ENCODE measurements at regions not wholly inside any gene's neighbourhood (a gene's known extent, or its start where the extent isn't known, plus 50 kb on each side); places are given as distances from the start of the nearest gene placed in this dataset.
"Not testable (repeated sequence)": the region's sequence is repeated elsewhere in the genome, so short reads cannot be mapped to it uniquely, and the experiment has no call there.

DNA sequence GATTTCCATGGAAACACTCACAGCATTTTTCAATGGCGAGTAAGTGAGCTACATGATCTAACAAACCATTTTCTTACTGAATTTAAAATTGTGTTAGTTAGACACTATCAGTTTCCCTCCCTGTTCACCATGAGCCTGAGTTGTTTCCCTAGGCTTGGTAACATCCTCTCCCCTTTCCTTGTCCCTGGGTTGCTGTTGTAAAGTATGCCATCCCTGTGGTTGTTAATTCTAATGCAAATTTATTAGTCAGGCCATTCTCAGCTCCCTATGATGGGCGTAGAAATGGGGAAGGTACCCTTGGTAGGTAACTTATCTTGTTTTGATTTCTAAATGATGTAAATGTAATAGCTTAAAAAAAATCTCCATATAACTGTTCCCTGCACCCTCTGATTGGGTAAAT is 143.0 kb downstream of the SPATA31A6 start:
- not testable (repeated sequence) for DNase-seq

DNA sequence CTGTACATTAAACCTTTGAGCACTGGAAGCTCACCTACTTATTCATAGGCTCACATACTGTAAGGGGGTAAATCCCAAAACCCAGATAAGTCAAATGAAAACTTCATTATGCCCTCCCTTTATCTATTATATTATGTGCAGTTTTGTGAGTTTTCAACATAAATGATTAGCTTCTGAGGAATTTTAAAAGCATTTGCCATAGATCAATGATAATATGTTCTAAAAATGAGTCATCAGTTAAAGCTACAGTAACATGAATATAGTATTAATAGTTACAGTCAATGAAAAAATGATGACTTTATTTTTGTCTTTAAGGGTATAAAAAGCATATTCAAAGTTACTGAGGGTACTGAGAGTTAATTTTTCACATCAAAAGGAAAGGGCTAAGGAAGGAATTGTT is 151.9 kb downstream of the SPATA31A6 start:
- DNase-seq: not testable (repeated sequence)

DNA sequence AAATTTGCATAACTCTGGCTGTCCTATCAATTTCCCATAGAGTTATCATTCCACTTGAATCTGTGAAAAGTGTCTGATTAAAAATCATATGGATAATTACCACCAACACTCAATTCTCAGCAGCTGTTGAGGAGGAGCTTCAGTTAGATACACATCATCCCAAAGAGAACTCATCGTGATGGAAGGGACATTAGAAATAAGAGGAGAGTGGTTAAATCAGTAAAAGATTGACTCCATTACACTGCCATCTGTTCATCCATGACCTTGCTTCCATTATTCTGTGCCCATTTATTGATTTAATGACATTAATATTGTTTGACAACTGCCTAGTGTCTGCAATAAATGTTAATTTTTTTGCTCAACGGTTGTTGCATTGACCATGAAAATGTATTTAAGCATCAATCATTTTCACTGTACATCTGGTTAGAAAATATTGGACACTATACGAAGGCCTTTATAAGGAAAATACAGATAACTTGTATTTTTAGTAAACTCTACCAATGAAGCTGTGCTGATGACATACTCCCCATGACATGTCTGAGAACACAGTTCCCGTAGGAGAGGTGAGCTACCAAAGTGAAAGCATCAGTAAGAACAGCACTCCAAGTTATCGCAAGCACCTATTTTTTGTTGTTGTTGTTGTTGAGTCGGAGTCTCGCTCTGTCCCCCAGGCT is 152.7 kb downstream of the SPATA31A6 start:
- DNase-seq: not testable (repeated sequence)

DNA sequence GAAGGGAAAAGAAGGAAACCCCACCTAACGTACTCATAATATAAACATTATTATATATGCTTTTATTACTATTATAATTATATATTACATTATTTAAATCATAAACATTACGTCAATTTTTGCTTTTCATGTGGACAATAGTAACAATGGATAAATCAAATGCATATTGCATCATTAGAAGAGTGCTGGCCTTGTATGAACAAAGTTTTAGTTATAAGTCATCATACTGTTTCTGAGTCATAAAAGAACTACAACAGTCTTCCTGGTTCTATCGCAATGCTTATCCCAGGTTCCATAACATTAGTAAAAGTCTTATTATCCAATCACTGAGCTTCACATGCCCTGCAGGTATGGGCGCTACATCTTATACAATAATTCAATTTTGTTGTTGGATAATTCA is 154.8 kb downstream of the SPATA31A6 start:
- not testable (repeated sequence) for DNase-seq

DNA sequence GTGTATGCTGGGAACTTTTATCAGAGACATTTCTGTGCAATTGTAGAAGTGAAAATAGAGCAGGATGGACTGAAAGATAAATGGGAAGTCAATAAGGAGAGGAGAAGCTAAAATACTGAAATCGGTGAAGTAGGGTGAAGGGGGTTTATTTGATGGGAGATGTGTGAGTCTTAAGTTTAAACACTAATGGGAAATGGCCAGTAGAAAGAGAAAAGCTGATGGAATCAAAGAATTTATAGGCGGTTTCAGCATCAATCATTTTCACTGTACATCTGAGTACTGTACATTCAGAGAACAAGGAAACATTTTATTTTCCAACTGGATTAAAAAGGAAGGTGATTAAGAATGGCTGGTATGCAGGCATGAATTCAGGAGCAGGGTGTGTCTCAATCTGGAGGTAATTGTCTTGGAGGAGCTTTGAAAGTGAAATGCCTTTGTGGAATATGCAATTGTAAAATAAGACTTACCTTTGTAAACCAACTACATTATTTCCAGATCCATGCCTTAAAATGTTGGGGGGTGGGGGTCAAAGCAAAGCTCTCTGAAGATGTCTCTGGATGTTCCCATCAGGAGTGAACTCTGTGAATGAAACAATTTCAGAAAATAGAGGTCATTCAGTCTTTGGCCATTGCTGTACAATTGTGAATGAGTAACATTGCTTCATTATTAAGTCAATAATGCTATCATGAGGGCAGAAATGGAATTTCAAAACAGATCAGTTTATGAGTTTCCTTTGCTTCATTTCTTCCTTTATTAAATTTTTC is 156.4 kb downstream of the SPATA31A6 start:
- DNase-seq: not testable (repeated sequence)

DNA sequence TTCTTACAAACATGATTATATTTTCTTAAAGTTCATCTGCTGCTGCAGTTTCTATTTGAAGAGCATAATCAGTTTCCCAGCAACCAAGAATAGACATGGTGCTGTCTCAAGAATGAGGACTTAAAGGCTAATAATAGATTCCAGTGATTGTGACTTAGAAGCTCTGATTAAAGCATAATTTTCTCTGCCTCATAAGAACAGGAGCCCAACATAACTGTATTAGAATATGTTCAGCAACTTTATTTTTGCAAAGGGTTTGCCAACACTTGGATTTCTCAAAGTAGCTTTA is 156.9 kb downstream of the SPATA31A6 start:
- not testable (repeated sequence) for DNase-seq

DNA sequence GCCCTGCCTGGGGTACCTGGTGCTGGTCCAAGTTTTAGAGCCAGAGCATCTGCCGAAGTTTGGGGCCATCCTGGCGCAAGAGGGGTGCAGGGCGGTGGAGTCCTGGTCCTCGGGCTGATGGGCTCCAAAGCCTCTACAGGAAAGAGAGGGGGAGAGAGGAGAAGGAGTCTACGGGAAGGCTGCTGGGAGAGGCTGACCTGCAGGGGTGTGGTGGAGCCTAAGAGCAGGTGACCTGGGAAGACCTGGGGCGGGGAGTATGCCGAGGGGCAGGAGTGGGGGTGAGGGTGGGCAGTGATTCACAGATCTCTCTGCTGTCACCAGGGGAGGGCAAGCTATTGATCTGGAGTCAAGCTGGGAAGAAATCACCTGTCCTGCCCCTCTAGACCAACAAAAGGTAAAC is 158.4 kb downstream of the SPATA31A6 start:
- not testable (repeated sequence) for DNase-seq

DNA sequence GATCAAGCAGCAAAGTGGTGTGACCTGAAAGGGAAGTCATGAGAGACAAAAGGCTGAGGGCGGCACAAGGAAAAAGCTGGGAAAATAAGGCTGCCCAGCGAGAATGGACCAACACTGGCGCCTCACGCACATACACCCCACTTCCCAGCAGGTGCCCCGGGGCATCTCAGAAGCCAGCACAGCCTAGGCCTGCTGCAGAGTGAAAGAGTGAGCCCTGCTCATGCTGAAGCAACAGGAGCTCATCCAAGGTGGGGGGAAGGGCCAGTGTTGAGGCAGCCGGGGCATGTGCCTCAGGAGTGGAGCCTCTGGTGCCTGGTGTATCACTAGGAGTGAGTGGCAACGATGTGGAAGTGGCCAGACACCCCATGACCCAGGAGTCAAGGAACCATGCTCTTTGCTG is 158.8 kb downstream of the SPATA31A6 start:
- DNase-seq: not testable (repeated sequence)

DNA sequence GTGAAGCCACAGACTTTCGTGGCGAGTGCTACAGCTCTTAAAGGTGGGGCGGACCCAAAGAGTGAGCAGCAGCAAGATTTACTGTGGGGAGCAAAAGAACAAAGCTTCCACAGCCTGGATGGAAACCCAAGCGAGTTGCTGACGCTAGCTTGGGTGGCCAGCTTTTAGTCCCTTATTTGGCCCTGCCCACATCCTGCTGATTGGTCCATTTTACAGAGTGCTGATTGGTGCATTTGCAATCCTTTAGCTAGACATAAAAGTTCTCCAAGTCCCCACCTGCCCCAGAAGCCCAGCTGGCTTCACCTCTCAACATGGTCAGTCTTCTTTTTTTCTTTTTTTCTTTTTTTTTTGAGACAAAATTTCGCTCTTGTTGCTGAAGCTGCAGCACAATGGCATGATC is 161.0 kb downstream of the SPATA31A6 start:
- DNase-seq: not testable (repeated sequence)

DNA sequence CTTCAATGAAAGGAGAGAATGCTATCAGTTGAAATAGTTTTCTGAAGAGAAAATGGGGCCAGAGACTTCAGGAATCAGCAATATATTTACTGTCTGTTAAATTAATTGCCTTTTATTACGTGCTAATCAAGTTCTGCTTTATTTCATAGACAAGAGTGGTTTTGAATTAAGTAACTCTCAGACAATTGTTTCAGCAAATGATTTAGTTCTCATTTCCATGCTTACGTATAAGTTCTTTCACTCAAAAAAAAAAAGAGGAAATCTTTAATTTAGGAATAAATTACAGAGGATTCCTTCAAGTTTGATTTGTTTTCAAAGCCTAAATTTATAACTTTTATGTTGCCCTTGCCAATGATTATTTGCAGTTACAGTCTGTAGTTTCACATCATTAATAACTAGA is 163.5 kb downstream of the SPATA31A6 start:
- not testable (repeated sequence) for DNase-seq

DNA sequence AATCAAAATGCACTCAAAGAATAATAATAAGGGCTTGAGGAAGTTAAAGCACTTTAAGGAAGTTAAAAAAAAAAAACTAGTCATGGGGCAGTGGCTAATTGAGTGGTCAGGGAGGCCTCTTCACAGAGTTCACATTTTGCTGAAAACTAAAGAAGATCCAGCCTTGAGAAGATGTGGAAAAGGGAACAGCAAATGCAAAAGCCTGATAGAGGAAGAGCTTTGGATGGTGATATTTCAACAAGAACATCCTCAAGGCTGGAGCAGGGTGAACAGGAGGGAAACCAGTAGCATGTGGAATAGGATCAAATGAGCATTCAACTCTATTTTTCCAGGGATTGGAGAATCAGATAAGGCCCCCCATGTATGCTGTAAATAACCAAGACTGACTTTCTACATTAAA is 165.7 kb downstream of the SPATA31A6 start:
- not testable (repeated sequence) for DNase-seq

DNA sequence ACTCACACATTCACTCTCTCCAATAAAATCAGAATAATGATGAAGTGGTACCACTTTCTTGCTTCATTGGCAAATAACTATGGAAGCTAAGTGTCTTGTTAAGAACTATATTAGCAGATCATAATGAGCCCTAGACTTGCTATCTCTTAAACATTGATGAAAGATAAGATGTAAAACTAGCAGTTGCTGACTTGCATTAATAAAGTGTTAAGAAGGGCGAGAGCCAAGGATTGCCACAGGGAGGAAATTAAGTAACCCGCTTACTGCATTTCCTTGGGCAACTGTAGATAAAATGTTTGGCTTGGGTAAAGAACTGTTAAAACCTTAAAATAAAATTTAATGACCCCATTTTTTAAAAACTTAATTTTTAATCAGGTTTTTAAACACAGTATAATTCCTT is 167.0 kb downstream of the SPATA31A6 start:
- not testable (repeated sequence) for DNase-seq

DNA sequence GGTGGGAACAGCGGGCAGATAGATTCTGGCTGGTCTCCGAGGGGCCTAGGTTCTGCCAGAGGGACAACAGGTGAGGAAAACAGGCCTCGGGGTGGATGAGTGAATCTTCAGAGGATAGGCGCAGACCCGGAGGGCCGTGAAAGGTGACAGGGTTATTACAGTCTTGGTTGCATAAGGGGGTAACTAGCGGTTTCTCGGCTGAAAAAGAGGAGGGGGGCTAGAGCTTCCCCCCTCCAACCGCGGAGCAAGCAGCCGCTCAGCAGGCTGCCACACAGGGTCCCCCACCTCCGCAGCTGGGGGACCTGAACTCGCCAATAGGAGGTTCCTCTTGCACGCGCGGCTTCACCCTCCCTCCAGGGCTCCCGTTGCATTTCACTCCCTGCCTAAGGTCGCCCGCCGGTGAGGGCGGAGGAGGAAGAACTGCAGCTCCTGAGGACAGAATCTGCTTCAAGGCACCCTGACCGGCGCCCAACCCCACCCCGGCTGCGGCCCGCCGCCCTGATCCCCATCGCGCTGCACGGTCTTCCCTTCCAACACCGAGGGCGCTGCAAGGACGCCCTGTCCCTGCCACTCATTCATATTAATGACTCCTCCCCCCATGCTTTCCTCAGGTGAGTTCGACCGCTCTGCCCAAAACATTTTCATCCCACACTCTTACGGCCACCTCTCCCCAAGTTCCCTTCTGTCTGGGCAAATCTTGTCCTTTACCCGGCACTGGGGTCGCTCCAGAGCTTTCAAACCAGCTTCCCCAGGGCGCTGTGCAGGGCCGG is 174.3 kb downstream of the SPATA31A6 start:
- not testable (repeated sequence) for DNase-seq

DNA sequence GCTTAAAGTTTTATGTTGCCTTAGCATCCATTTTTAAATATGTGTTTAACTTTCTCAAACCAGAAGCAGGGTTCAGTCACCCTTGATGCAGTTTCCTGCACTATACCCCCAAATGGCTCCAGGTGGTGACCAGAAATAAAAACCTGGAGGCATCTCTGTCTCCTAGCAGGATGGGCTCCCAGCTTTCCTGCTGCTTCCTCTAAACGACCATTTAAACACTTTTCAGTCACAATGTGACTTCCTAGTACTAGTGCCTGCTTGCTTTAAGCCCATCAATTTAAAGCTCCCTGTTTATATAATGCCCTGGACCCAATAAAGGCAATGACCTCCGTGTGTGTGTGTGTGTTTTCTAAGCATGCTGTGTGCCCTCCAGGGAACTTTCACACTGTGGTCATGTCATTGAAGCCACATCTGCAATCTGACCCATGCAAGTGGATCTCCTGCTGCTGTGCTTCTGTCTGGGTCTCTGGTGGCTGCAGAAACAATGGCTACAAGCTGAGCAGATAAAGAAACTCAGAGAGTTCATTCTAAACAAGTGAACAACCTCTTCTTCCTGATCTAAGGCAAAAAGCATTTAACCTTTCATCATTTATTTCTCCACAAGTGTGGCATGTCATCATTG is 175.3 kb downstream of the SPATA31A6 start:
- DNase-seq: not testable (repeated sequence)

DNA sequence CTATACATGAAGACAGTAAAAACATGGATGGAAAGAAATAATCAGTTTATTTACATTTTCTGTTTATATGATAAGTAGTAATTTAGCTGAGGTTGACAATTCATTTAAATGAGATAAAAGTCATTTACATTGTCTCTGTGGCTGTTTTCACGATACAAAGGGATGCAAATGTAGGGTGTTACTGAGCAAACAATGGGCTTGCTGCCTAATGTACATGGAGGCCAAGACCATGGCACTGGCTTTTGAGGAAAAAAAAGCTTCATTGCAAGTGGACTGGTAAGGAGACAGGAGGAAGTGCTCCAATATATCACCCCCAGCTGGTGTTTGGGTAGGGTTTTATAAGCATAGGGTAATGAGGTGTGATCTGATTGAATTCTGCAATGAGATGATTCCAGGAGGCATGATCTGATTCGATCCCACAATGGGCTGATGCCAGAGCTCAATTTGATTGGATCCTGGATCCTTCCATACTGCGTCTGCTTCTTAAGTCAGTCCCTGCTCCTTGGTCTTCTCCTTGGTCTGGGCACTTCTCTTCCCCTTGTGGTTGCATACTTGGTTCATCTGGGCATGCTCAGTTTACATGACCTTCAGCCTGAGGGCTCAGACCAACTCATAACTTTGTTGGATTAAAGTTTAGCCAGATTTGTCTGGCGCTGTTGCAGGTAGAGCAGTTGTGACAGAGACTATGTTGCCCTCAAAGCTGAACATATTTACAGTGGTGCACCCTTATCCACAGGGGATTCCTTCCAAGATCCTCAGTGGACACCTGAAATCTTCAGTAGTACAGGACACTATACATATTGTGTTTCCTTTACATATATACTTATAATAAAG is 181.2 kb downstream of the SPATA31A6 start:
- DNase-seq: not testable (repeated sequence)

DNA sequence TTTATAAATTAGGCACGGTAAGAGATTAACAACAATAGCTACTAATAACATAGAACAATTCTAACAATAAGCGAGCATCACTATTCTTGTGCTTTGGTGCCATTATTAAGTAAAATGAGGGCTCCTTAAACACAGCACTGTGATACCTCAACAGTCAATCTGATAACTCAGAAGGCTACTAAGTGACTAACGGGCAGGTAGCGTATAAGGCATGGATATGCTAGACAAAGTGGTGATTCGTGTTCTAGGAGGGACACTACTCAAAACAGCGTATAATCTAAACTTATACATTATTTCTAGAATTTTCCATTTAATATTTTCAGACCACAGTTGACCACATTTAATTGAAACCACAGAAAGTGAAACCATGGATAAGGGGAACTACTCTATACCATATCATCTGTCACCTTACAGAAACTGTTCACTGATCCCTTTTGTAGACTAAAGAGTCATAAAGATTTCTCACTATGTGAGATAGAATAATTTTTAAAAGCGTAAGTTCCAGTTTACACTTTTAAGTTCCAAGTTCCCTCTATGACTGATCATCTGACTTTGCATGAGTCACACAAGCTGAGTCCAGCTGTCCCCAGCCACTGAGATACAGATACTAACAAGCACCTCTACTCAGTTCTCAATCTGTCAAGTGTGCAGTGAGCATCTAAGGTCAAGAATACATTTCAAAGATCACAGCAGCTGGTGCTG is 181.9 kb downstream of the SPATA31A6 start:
- not testable (repeated sequence) for DNase-seq

DNA sequence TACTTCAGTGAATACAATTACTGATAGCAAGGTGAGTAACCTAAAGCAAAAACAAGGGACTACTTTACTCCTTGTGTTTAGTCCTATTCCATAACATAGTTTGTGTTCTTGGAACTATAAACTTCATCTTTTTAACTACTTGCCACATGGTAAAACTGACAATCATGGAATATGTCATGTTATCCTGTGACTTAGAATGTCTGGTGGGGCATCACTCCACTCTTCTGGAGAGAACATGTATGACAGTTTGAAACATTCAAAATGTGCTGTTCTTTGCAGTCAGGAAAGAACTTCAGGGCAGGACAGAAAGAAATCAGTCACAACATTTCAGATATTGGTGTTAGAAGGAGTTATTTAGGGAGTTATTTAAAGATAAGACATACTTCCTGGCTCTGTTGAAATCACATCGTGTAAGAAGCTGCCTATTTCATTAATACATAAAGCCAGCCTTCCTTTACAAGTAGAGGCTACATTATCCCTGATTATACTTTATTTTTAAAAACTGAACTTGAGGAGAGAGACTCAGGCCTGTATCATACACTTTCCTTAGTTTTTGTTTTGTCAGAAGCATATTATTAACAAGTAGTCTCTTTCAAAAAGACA is 184.9 kb downstream of the SPATA31A6 start:
- not testable (repeated sequence) for DNase-seq

DNA sequence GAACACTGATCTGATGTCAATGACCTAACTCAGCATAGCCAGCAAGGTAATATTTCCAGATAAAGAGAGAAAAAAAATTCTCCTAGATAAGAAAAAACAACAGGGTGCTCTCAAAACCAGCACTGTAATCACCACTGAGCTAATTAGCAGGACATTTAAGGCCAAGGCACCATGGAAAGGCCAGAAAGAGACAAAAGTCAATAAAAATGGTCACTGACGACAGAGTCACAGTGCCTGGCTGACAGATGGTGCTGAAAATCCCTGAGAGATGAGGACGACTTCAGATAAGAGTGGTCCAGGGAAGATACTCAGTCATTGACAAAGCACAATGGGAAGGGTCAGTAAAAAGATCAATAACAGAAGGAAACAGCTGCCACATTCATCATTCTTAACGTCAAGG is 186.7 kb downstream of the SPATA31A6 start:
- not testable (repeated sequence) for DNase-seq

DNA sequence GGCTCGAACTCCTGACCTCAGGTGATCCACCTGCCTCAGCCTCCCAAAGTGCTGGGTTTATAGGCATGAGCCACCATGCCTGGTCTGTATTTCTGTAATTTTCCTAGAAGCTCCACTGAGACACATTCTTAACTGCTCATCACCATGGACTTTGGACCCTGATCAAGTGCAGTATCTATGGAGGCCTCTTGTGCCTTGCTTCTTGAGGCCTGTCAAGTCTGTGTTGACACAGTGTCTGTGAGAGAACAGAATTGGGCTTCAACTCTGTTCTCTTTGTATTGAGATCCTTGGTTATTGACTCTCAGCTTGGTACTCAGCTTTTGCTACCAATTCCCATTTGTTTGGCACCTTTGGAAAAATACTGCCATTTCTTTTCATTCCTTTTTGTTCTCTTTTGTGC is 188.0 kb downstream of the SPATA31A6 start:
- DNase-seq: not testable (repeated sequence)

DNA sequence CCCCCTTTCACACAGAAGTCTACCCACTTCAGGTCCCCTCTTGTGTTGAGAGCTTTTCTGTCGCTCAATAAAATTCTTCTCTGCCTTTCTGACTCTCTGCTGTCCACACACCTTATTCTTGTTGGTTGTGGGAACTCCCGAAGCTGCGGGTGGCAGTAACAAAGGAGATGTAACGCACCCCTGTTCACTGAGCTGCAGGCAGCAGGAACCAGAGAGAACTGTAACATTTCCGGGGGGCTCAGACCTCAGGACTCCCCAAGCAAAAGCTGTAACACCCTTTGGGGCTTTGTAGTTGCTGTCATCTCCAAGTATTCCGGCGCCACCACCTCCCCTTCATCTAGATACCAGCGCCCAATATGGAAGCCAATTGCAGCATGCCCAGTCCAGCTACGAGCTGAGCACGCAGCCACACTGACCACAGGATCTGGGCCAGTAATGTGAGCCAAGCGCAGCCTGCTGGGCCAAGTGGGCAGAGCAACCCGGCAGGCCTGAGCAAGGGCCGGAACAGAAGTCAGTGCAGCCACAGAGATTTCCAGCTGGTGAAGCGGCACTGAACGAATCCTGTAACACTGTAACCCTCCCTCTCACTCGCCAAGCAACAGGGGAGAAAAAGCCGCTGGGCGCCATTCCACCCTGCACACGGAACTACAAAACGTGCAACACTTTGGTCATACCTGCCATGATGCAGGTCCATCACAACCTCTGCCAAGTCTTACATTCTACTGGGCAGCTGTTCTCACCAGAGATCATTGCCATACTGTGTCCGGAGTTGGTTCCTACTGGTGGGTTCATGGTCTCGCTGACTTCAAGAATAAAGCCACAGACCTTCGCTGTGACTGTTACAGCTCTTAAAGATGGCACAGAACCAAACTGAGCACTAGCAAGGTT is 194.3 kb downstream of the SPATA31A6 start:
- DNase-seq: not testable (repeated sequence)

Measured in NCI-H446 treated with DMSO at 0.1 percent for 48 hours (cell line).